ENCODE measurements at regions not wholly inside any gene's neighbourhood (a gene's known extent, or its start where the extent isn't known, plus 50 kb on each side); places are given as distances from the start of the nearest gene placed in this dataset.
"Not testable (repeated sequence)": the region's sequence is repeated elsewhere in the genome, so short reads cannot be mapped to it uniquely, and the experiment has no call there.

- H3K27ac ChIP-seq (ENCODE audit: insufficient read depth, low read depth, low read length, poor library complexity, severe bottlenecking) = no peak overlapping the region
- 82 to 85% methylated on average over 2 of the region's 2 CpGs for WGBS, 2 experiments
- no peaks in the 10 kb centered on the region for H3K9me3 ChIP-seq (ENCODE audit: control insufficient read depth, low read length)
- peaks cover 8% of the 10 kb centered on the region for H3K4me1 ChIP-seq (ENCODE audit: control insufficient read depth, insufficient read depth, low read length)
- no peaks in the 10 kb centered on the region for H3K36me3 ChIP-seq (ENCODE audit: control insufficient read depth, insufficient read depth, low read length)
- H3K4me3 ChIP-seq (ENCODE audit: insufficient read depth, low read depth, low read length) = no peak overlapping the region
- no peaks in the 10 kb centered on the region for H3K27me3 ChIP-seq (ENCODE audit: control insufficient read depth, insufficient read depth, low read length, poor library complexity, severe bottlenecking)
Measured at GRCh38 chr5:86716121-86716520, 98.4 kb downstream of the COX7C start.

- not testable (repeated sequence) for H3K36me3 ChIP-seq (ENCODE audit: control insufficient read depth, insufficient read depth, low read length); H3K4me3 ChIP-seq (ENCODE audit: insufficient read depth, low read depth, low read length); H3K4me1 ChIP-seq (ENCODE audit: control insufficient read depth, insufficient read depth, low read length); H3K27ac ChIP-seq (ENCODE audit: insufficient read depth, low read depth, low read length, poor library complexity, severe bottlenecking); H3K9me3 ChIP-seq (ENCODE audit: control insufficient read depth, low read length); H3K27me3 ChIP-seq (ENCODE audit: control insufficient read depth, insufficient read depth, low read length, poor library complexity, severe bottlenecking)
- WGBS, 2 experiments = 95 to 96% methylated on average over 18 to 20 of the region's 20 CpGs
Measured at GRCh38 chr5:86731319-86732117, 113.8 kb downstream of the COX7C start.

GRCh38 chr5:86735370-86735769, 117.6 kb downstream of the COX7C start:
- Histone ChIP-seq H3K36me3 (ENCODE audit: control insufficient read depth, insufficient read depth, low read length) (no peaks in the 10 kb centered on the region), H3K27me3 (ENCODE audit: control insufficient read depth, insufficient read depth, low read length, poor library complexity, severe bottlenecking) (no peaks in the 10 kb centered on the region), H3K4me1 (ENCODE audit: control insufficient read depth, insufficient read depth, low read length) (no peaks in the 10 kb centered on the region), H3K9me3 (ENCODE audit: control insufficient read depth, low read length) (no peaks in the 10 kb centered on the region), H3K4me3 (ENCODE audit: insufficient read depth, low read depth, low read length) (no peak overlapping the region), H3K27ac (ENCODE audit: insufficient read depth, low read depth, low read length, poor library complexity, severe bottlenecking) (no peak overlapping the region)
- WGBS, 2 experiments = 95 to 100% methylated on average over 1 to 2 of the region's 2 CpGs

GRCh38 chr5:86737579-86737978, 119.8 kb downstream of the COX7C start:
- Histone ChIP-seq H3K27ac (ENCODE audit: insufficient read depth, low read depth, low read length, poor library complexity, severe bottlenecking) (no peak overlapping the region), H3K4me1 (ENCODE audit: control insufficient read depth, insufficient read depth, low read length) (no peaks in the 10 kb centered on the region), H3K36me3 (ENCODE audit: control insufficient read depth, insufficient read depth, low read length) (no peaks in the 10 kb centered on the region), H3K4me3 (ENCODE audit: insufficient read depth, low read depth, low read length) (no peak overlapping the region), H3K9me3 (ENCODE audit: control insufficient read depth, low read length) (no peaks in the 10 kb centered on the region), H3K27me3 (ENCODE audit: control insufficient read depth, insufficient read depth, low read length, poor library complexity, severe bottlenecking) (no peaks in the 10 kb centered on the region)
- 85 to 86% methylated on average over 1 of the region's 1 CpG for WGBS, 2 experiments

GRCh38 chr5:86748538-86749105, 130.9 kb downstream of the COX7C start:
- no peak overlapping the region for H3K27ac ChIP-seq (ENCODE audit: insufficient read depth, low read depth, low read length, poor library complexity, severe bottlenecking)
- H3K9me3 ChIP-seq (ENCODE audit: control insufficient read depth, low read length) = no peaks in the 10 kb centered on the region
- H3K4me3 ChIP-seq (ENCODE audit: insufficient read depth, low read depth, low read length) = no peak overlapping the region
- H3K27me3 ChIP-seq (ENCODE audit: control insufficient read depth, insufficient read depth, low read length, poor library complexity, severe bottlenecking) = no peaks in the 10 kb centered on the region
- no peaks in the 10 kb centered on the region for H3K4me1 ChIP-seq (ENCODE audit: control insufficient read depth, insufficient read depth, low read length)
- 62 to 65% methylated on average over 3 of the region's 3 CpGs for WGBS, 2 experiments
- H3K36me3 ChIP-seq (ENCODE audit: control insufficient read depth, insufficient read depth, low read length) = no peaks in the 10 kb centered on the region

- H3K36me3 ChIP-seq (ENCODE audit: control insufficient read depth, insufficient read depth, low read length) = no peaks in the 10 kb centered on the region
- H3K4me1 ChIP-seq (ENCODE audit: control insufficient read depth, insufficient read depth, low read length) = no peaks in the 10 kb centered on the region
- no peak overlapping the region for H3K4me3 ChIP-seq (ENCODE audit: insufficient read depth, low read depth, low read length)
- no peak overlapping the region for H3K27ac ChIP-seq (ENCODE audit: insufficient read depth, low read depth, low read length, poor library complexity, severe bottlenecking)
- no peaks in the 10 kb centered on the region for H3K27me3 ChIP-seq (ENCODE audit: control insufficient read depth, insufficient read depth, low read length, poor library complexity, severe bottlenecking)
- no peaks in the 10 kb centered on the region for H3K9me3 ChIP-seq (ENCODE audit: control insufficient read depth, low read length)
Measured at GRCh38 chr5:86749841-86750240, 132.1 kb downstream of the COX7C start.

GRCh38 chr5:86756839-86757238, 139.1 kb downstream of the COX7C start:
- H3K4me3 ChIP-seq (ENCODE audit: insufficient read depth, low read depth, low read length) = no peak overlapping the region
- no peaks in the 10 kb centered on the region for H3K27me3 ChIP-seq (ENCODE audit: control insufficient read depth, insufficient read depth, low read length, poor library complexity, severe bottlenecking)
- H3K36me3 ChIP-seq (ENCODE audit: control insufficient read depth, insufficient read depth, low read length) = no peaks in the 10 kb centered on the region
- 90 to 100% methylated on average over 1 of the region's 1 CpG for WGBS, 2 experiments
- H3K4me1 ChIP-seq (ENCODE audit: control insufficient read depth, insufficient read depth, low read length) = no peaks in the 10 kb centered on the region
- H3K27ac ChIP-seq (ENCODE audit: insufficient read depth, low read depth, low read length, poor library complexity, severe bottlenecking) = no peak overlapping the region
- H3K9me3 ChIP-seq (ENCODE audit: control insufficient read depth, low read length) = no peaks in the 10 kb centered on the region

GRCh38 chr5:86757824-86758223, 140.1 kb downstream of the COX7C start:
- Histone ChIP-seq H3K27me3 (ENCODE audit: control insufficient read depth, insufficient read depth, low read length, poor library complexity, severe bottlenecking) (no peaks in the 10 kb centered on the region), H3K27ac (ENCODE audit: insufficient read depth, low read depth, low read length, poor library complexity, severe bottlenecking) (no peak overlapping the region), H3K4me3 (ENCODE audit: insufficient read depth, low read depth, low read length) (no peak overlapping the region), H3K4me1 (ENCODE audit: control insufficient read depth, insufficient read depth, low read length) (no peaks in the 10 kb centered on the region), H3K9me3 (ENCODE audit: control insufficient read depth, low read length) (no peaks in the 10 kb centered on the region), H3K36me3 (ENCODE audit: control insufficient read depth, insufficient read depth, low read length) (no peaks in the 10 kb centered on the region)
- WGBS, 2 experiments = 94 to 95% methylated on average over 5 of the region's 5 CpGs

GRCh38 chr5:86760661-86761060, 142.9 kb downstream of the COX7C start:
- H3K27me3 ChIP-seq (ENCODE audit: control insufficient read depth, insufficient read depth, low read length, poor library complexity, severe bottlenecking) = no peaks in the 10 kb centered on the region
- H3K4me3 ChIP-seq (ENCODE audit: insufficient read depth, low read depth, low read length) = no peak overlapping the region
- H3K36me3 ChIP-seq (ENCODE audit: control insufficient read depth, insufficient read depth, low read length) = no peaks in the 10 kb centered on the region
- H3K9me3 ChIP-seq (ENCODE audit: control insufficient read depth, low read length) = no peaks in the 10 kb centered on the region
- H3K27ac ChIP-seq (ENCODE audit: insufficient read depth, low read depth, low read length, poor library complexity, severe bottlenecking) = no peak overlapping the region
- WGBS, 2 experiments = 81 to 90% methylated on average over 2 of the region's 2 CpGs
- H3K4me1 ChIP-seq (ENCODE audit: control insufficient read depth, insufficient read depth, low read length) = no peaks in the 10 kb centered on the region

- H3K4me1 ChIP-seq (ENCODE audit: control insufficient read depth, insufficient read depth, low read length) = no peaks in the 10 kb centered on the region
- 88 to 100% methylated on average over 1 of the region's 1 CpG for WGBS, 2 experiments
Measured at GRCh38 chr5:86763929-86764328, 146.2 kb downstream of the COX7C start.

More at GRCh38 chr5:86763929-86764328, 146.2 kb downstream of the COX7C start:
- no peak overlapping the region for H3K4me3 ChIP-seq (ENCODE audit: insufficient read depth, low read depth, low read length)
- H3K36me3 ChIP-seq (ENCODE audit: control insufficient read depth, insufficient read depth, low read length) = no peaks in the 10 kb centered on the region
- H3K27ac ChIP-seq (ENCODE audit: insufficient read depth, low read depth, low read length, poor library complexity, severe bottlenecking) = no peak overlapping the region
- no peaks in the 10 kb centered on the region for H3K9me3 ChIP-seq (ENCODE audit: control insufficient read depth, low read length)
- no peaks in the 10 kb centered on the region for H3K27me3 ChIP-seq (ENCODE audit: control insufficient read depth, insufficient read depth, low read length, poor library complexity, severe bottlenecking)

Measured in ectodermal cell (in vitro differentiated cells).